ENCODE measurements at regions not wholly inside any gene's neighbourhood (a gene's known extent, or its start where the extent isn't known, plus 50 kb on each side); places are given as distances from the start of the nearest gene placed in this dataset.

GRCh38 chr14:98947911-98948595, 323.9 kb downstream of the BCL11B start:
- DNase-seq (peak in 1 of 35 experiments; percentile 4), ATAC-seq (replicated peaks in 1 of 4) (no peak)
- H3K27me3 ChIP-seq (replicated peaks in 1 of 2; ENCODE audit: control insufficient read depth in 2 of 2, extremely low read depth in 1 of 2, insufficient read depth in 2 of 2, low read length in 1 of 2), result no peaks in the 10 kb centered on the region
- CTCF ChIA-PET, result no interaction called here
- H3K27ac Mint-ChIP-seq, result no peak overlapping the region
- no peaks in the 10 kb centered on the region for H3K9me3 ChIP-seq
- POLR2A ChIA-PET, result no interaction called here
- 92% methylated on average over 4 of the region's 8 CpGs for WGBS (ENCODE audit: insufficient coverage)
- no peaks in the 10 kb centered on the region for H3K36me3 Mint-ChIP-seq
- no peaks in the 10 kb centered on the region for H3K27me3 Mint-ChIP-seq
- no peak overlapping the region for H3K4me3 ChIP-seq (ENCODE audit: control insufficient read depth in 1 of 2, extremely low read depth in 1 of 2, low read length in 1 of 2)
- H3K4me1 ChIP-seq (ENCODE audit: control insufficient read depth in 1 of 2, extremely low read depth in 1 of 2, insufficient read depth in 2 of 2, low read length in 2 of 2), result peaks cover 0 to 3% of the 10 kb centered on the region in 2 experiments
- no peaks in the 10 kb centered on the region for H3K36me3 ChIP-seq (ENCODE audit: control insufficient read depth in 2 of 2, extremely low read depth in 1 of 2, insufficient read depth in 1 of 2, low read length in 1 of 2)
- no peak overlapping the region for H3K27ac ChIP-seq (ENCODE audit: low read length)
- no peaks in the 10 kb centered on the region for H3K9me3 Mint-ChIP-seq
- no peak overlapping the region for H3K4me3 Mint-ChIP-seq
- H3K4me1 Mint-ChIP-seq, result peaks cover 9 to 30% (median 14%) of the 10 kb centered on the region in 3 donors

- no peak overlapping the region for H3K4me3 Mint-ChIP-seq
- POLR2A ChIA-PET, result no interaction called here
- CTCF ChIA-PET, result interaction anchor here in 1 of 2 donors (0.7 kb wide), 1 partner anchor 802 kb away, joined by 4 read pairs; no protein-coding TSS in a partner anchor
Measured at GRCh38 chr14:98949051-98949450, 322.9 kb downstream of the BCL11B start.

GRCh38 chr14:98949481-98950135, 322.4 kb downstream of the BCL11B start:
- CTCF ChIA-PET, result interaction anchor here in 1 of 2 donors (0.7 kb wide), 1 partner anchor 803 kb away, joined by 4 read pairs; no protein-coding TSS in a partner anchor
- Histone ChIP-seq H3K27me3 (replicated peaks in 1 of 2; ENCODE audit: control insufficient read depth in 2 of 2, extremely low read depth in 1 of 2, insufficient read depth in 2 of 2, low read length in 1 of 2) (no peaks in the 10 kb centered on the region), H3K27ac (ENCODE audit: low read length) (no peak overlapping the region), H3K4me1 (ENCODE audit: control insufficient read depth in 1 of 2, extremely low read depth in 1 of 2, insufficient read depth in 2 of 2, low read length in 2 of 2) (peaks cover 0 to 3% of the 10 kb centered on the region in 2 experiments), H3K4me3 (ENCODE audit: control insufficient read depth in 1 of 2, extremely low read depth in 1 of 2, low read length in 1 of 2) (no peak overlapping the region), H3K9me3 (no peaks in the 10 kb centered on the region), H3K36me3 (ENCODE audit: control insufficient read depth in 2 of 2, extremely low read depth in 1 of 2, insufficient read depth in 1 of 2, low read length in 1 of 2) (no peaks in the 10 kb centered on the region)
- no peak overlapping the region for H3K27ac Mint-ChIP-seq
- H3K27me3 Mint-ChIP-seq, result no peaks in the 10 kb centered on the region
- ATAC-seq (replicated peaks in 1 of 4) (no peak), DNase-seq (peak in 1 of 35 experiments; percentile 13)
- WGBS (ENCODE audit: insufficient coverage), result 74% methylated on average over 3 of the region's 9 CpGs
- no peaks in the 10 kb centered on the region for H3K9me3 Mint-ChIP-seq
- POLR2A ChIA-PET, result no interaction called here
- peaks cover 9 to 30% (median 14%) of the 10 kb centered on the region in 3 donors for H3K4me1 Mint-ChIP-seq
- H3K36me3 Mint-ChIP-seq, result no peaks in the 10 kb centered on the region
- H3K4me3 Mint-ChIP-seq, result no peak overlapping the region

More at GRCh38 chr14:98949051-98949450, 322.9 kb downstream of the BCL11B start:
- Histone ChIP-seq H3K27ac (ENCODE audit: low read length) (no peak overlapping the region), H3K4me1 (ENCODE audit: control insufficient read depth in 1 of 2, extremely low read depth in 1 of 2, insufficient read depth in 2 of 2, low read length in 2 of 2) (peaks cover 0 to 3% of the 10 kb centered on the region in 2 experiments), H3K4me3 (ENCODE audit: control insufficient read depth in 1 of 2, extremely low read depth in 1 of 2, low read length in 1 of 2) (no peak overlapping the region), H3K9me3 (no peaks in the 10 kb centered on the region), H3K27me3 (replicated peaks in 1 of 2; ENCODE audit: control insufficient read depth in 2 of 2, extremely low read depth in 1 of 2, insufficient read depth in 2 of 2, low read length in 1 of 2) (no peaks in the 10 kb centered on the region), H3K36me3 (ENCODE audit: control insufficient read depth in 2 of 2, extremely low read depth in 1 of 2, insufficient read depth in 1 of 2, low read length in 1 of 2) (no peaks in the 10 kb centered on the region)
- 86% methylated on average over 2 of the region's 2 CpGs for WGBS (ENCODE audit: insufficient coverage)
- H3K36me3 Mint-ChIP-seq, result no peaks in the 10 kb centered on the region
- H3K9me3 Mint-ChIP-seq, result no peaks in the 10 kb centered on the region
- no peak for DNase-seq
- H3K4me1 Mint-ChIP-seq, result peaks cover 9 to 30% (median 14%) of the 10 kb centered on the region in 3 donors
- no peaks in the 10 kb centered on the region for H3K27me3 Mint-ChIP-seq
- ATAC-seq (replicated peaks in 1 of 4), result no peak
- no peak overlapping the region for H3K27ac Mint-ChIP-seq

- H3K36me3 ChIP-seq (ENCODE audit: control insufficient read depth in 2 of 2, extremely low read depth in 1 of 2, insufficient read depth in 1 of 2, low read length in 1 of 2), result no peaks in the 10 kb centered on the region
- ATAC-seq (replicated peaks in 1 of 4), result no peak
- H3K27ac Mint-ChIP-seq, result no peak overlapping the region
Measured at GRCh38 chr14:98950353-98950895, 321.6 kb downstream of the BCL11B start.

GRCh38 chr14:98951031-98951430, 321.0 kb downstream of the BCL11B start:
- CTCF ChIA-PET, result no interaction called here
- H3K4me1 ChIP-seq (ENCODE audit: control insufficient read depth in 1 of 2, extremely low read depth in 1 of 2, insufficient read depth in 2 of 2, low read length in 2 of 2), result peaks cover 0 to 3% of the 10 kb centered on the region in 2 experiments
- WGBS (ENCODE audit: insufficient coverage), result no CpG with 5 or more reads among the region's 3 CpGs
- DNase-seq, result no peak
- Mint-ChIP-seq H3K4me3 (no peak overlapping the region), H3K27ac (no peak overlapping the region), H3K36me3 (no peaks in the 10 kb centered on the region), H3K27me3 (no peaks in the 10 kb centered on the region), H3K4me1 (peaks cover 9 to 27% (median 11%) of the 10 kb centered on the region in 3 donors), H3K9me3 (no peaks in the 10 kb centered on the region)
- no peak overlapping the region for H3K4me3 ChIP-seq (ENCODE audit: control insufficient read depth in 1 of 2, extremely low read depth in 1 of 2, low read length in 1 of 2)
- H3K27me3 ChIP-seq (replicated peaks in 1 of 2; ENCODE audit: control insufficient read depth in 2 of 2, extremely low read depth in 1 of 2, insufficient read depth in 2 of 2, low read length in 1 of 2), result no peaks in the 10 kb centered on the region
- POLR2A ChIA-PET, result no interaction called here
- no peaks in the 10 kb centered on the region for H3K9me3 ChIP-seq
- no peak for ATAC-seq (replicated peaks in 1 of 4)
- H3K27ac ChIP-seq (ENCODE audit: low read length), result no peak overlapping the region
- H3K36me3 ChIP-seq (ENCODE audit: control insufficient read depth in 2 of 2, extremely low read depth in 1 of 2, insufficient read depth in 1 of 2, low read length in 1 of 2), result no peaks in the 10 kb centered on the region

More at GRCh38 chr14:98950353-98950895, 321.6 kb downstream of the BCL11B start:
- H3K27me3 Mint-ChIP-seq, result no peaks in the 10 kb centered on the region
- H3K4me1 ChIP-seq (ENCODE audit: control insufficient read depth in 1 of 2, extremely low read depth in 1 of 2, insufficient read depth in 2 of 2, low read length in 2 of 2), result peaks cover 0 to 3% of the 10 kb centered on the region in 2 experiments
- no peak overlapping the region for H3K27ac ChIP-seq (ENCODE audit: low read length)
- POLR2A ChIA-PET, result no interaction called here
- no peak overlapping the region for H3K4me3 ChIP-seq (ENCODE audit: control insufficient read depth in 1 of 2, extremely low read depth in 1 of 2, low read length in 1 of 2)
- H3K4me1 Mint-ChIP-seq, result peaks cover 9 to 28% (median 11%) of the 10 kb centered on the region in 3 donors
- CTCF ChIA-PET, result no interaction called here
- no peaks in the 10 kb centered on the region for H3K27me3 ChIP-seq (replicated peaks in 1 of 2; ENCODE audit: control insufficient read depth in 2 of 2, extremely low read depth in 1 of 2, insufficient read depth in 2 of 2, low read length in 1 of 2)
- peak in 1 of 35 experiments; percentile 12 for DNase-seq
- 87% methylated on average over 3 of the region's 5 CpGs for WGBS (ENCODE audit: insufficient coverage)
- no peaks in the 10 kb centered on the region for H3K9me3 Mint-ChIP-seq
- H3K4me3 Mint-ChIP-seq, result no peak overlapping the region
- H3K9me3 ChIP-seq, result no peaks in the 10 kb centered on the region
- no peaks in the 10 kb centered on the region for H3K36me3 Mint-ChIP-seq

GRCh38 chr14:98951521-98952152, 320.4 kb downstream of the BCL11B start:
- Histone ChIP-seq H3K27me3 (replicated peaks in 1 of 2; ENCODE audit: control insufficient read depth in 2 of 2, extremely low read depth in 1 of 2, insufficient read depth in 2 of 2, low read length in 1 of 2) (no peaks in the 10 kb centered on the region), H3K9me3 (no peaks in the 10 kb centered on the region), H3K4me1 (ENCODE audit: control insufficient read depth in 1 of 2, extremely low read depth in 1 of 2, insufficient read depth in 2 of 2, low read length in 2 of 2) (peaks cover 0 to 3% of the 10 kb centered on the region in 2 experiments), H3K27ac (ENCODE audit: low read length) (no peak overlapping the region), H3K4me3 (ENCODE audit: control insufficient read depth in 1 of 2, extremely low read depth in 1 of 2, low read length in 1 of 2) (no peak overlapping the region), H3K36me3 (ENCODE audit: control insufficient read depth in 2 of 2, extremely low read depth in 1 of 2, insufficient read depth in 1 of 2, low read length in 1 of 2) (no peaks in the 10 kb centered on the region)
- no peaks in the 10 kb centered on the region for H3K9me3 Mint-ChIP-seq
- no peak overlapping the region for H3K4me3 Mint-ChIP-seq
- DNase-seq (no peak), ATAC-seq (replicated peaks in 1 of 4) (no peak)
- H3K27me3 Mint-ChIP-seq, result no peaks in the 10 kb centered on the region
- peaks cover 9 to 24% (median 11%) of the 10 kb centered on the region in 3 donors for H3K4me1 Mint-ChIP-seq
- no peak overlapping the region for H3K27ac Mint-ChIP-seq
- CTCF ChIA-PET, result interaction anchor here in 1 of 2 donors (0.6 kb wide), 1 partner anchor 48 kb away, joined by 4 read pairs; no protein-coding TSS in a partner anchor
- no peaks in the 10 kb centered on the region for H3K36me3 Mint-ChIP-seq
- POLR2A ChIA-PET, result no interaction called here
- 91% methylated on average over 6 of the region's 8 CpGs for WGBS (ENCODE audit: insufficient coverage)
